ENCODE measurements at regions not wholly inside any gene's neighbourhood (a gene's known extent, or its start where the extent isn't known, plus 50 kb on each side); places are given as distances from the start of the nearest gene placed in this dataset.

DNA sequence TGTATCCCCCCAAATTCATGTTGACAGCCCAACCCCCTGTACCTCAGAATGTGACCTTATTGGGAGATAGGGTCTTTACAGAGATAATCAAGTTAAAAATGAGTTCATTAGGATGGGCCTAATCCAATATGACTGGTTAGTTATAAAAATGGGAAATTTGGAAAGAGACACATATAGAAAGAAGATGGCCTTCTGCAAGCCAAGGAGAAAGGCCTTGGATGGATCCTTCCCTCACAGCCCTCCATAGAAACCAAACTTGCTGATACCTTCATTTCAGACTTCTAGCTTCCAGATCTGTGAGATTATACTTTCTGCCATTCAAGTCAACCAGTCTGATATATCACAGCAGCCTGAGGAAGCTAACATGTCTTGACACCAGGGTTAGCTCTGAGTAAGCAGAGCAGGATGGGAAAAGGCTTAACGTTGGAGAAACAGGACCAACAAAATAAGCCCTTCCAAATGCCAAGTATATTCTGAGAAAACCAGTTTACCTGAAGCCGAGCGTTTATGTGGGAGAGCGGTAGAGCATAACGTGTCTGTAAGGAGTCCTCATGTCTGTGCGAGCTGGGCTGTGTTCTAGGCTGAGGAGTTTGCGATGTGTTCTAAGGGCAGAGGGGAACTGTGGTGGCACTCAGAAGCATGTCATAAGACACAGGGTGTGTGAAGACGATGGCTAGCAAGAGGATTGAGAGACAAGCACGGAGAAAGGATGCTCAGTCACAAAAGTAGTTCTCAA lies 206.1 kb downstream of the PIK3R1 start:
- no peak for TF ChIP-seq CTCF (IDR thresholded peaks at IDR 0.05; ENCODE audit: low read depth, low read length)
- no peak overlapping the region for H3K4me3 ChIP-seq (ENCODE audit: low read depth, low read length)

DNA sequence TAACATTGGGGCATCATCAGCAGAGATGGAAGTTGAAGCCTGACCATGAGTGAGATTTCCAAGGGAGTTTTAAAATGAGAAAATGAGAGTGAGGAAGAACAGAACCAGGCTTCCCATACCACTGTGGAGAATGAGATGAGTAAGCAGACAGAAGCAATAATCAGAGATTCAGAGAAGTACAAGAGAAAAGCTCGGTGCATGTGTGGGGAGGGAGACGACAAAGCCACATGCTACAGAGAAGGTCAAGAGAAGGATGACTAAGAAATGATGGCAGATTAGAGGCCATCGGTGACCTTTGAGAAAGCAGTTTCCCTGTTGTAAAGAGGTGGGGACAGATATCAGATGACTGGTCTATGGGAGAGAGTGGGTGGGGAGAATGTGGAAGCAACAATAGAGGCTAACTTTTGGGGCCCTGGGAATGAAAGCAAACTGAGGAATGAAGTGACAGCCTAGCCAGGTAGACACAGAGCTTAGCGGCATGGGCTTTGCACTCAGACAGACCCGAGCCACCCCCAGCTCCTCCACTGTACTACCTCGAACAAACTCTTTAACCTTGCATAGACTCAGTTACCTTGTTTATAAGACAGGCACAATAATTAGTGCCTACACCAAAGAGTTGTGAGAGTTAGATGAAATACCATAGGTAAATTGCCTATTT lies 207.7 kb downstream of the PIK3R1 start:
- H3K4me3 ChIP-seq (ENCODE audit: low read depth, low read length): no peak overlapping the region
- no peak for TF ChIP-seq CTCF (IDR thresholded peaks at IDR 0.05; ENCODE audit: low read depth, low read length)

DNA sequence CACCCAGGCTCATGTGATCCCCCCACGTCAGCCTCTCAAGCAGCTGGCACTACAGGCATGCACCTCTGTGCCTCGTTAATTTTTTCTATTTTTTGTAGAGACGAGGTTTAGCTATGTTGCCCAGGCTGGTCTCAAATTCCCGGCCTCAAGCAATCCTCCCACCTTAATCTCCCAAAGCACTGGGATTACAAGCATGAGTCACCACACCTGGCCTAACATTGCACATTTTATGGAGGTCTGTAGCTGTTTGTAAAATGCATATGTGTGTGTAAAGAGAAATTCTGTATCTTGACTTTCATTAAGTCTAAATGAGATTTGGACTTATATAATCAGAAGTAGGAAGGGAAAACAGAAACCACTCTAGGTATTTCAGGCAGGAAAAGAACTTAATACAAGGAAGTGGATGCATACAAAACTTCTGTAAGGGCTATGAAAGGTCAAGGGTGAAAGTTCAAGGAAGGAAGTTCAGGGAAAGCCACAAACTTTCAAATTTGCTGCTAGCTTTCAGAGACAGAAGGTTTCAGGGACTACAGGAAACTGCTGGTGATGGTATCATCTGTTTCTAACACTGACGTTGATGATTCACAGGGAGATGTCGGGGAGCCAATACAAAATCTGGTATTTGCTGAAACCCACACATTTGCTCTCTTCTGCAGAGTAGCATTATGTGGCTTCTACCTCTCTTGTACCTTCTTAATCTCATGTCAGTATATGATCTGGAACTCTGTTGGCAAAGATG lies 209.4 kb downstream of the PIK3R1 start:
- no peak overlapping the region for H3K4me3 ChIP-seq (ENCODE audit: low read depth, low read length)
- TF ChIP-seq CTCF (IDR thresholded peaks at IDR 0.05; ENCODE audit: low read depth, low read length): no peak

GRCh38 chr5:68426586-68426985 lies 211.0 kb downstream of the PIK3R1 start:
- no peak for TF ChIP-seq CTCF (IDR thresholded peaks at IDR 0.05; ENCODE audit: low read depth, low read length)
- H3K4me3 ChIP-seq (ENCODE audit: low read depth, low read length): no peak overlapping the region

- no peak overlapping the region for H3K4me3 ChIP-seq (ENCODE audit: low read depth, low read length)
- TF ChIP-seq CTCF (IDR thresholded peaks at IDR 0.05; ENCODE audit: low read depth, low read length): no peak
These were observed 212.8 kb downstream of the PIK3R1 start for GRCh38 chr5:68428231-68428811.

- H3K4me3 ChIP-seq (ENCODE audit: low read depth, low read length): no peak overlapping the region
- TF ChIP-seq CTCF (IDR thresholded peaks at IDR 0.05; ENCODE audit: low read depth, low read length): no peak
These were observed 214.0 kb downstream of the PIK3R1 start for GRCh38 chr5:68429510-68429909.
